Left kidney (tissue), 1 donor: ENCODE measurements at regions not wholly inside any gene's neighbourhood (a gene's known extent, or its start where the extent isn't known, plus 50 kb on each side); places are given as distances from the start of the nearest gene placed in this dataset.

Experiments used
- DNase-seq: peaks from one replicate; pipeline ENCODE4 v3.0.0-alpha.2; 2013

- DNase-seq = no peak
Measured at GRCh38 chr5:73339051-73339575, 109.5 kb downstream of the FOXD1 start.

GRCh38 chr5:73338256-73339050 lies 110.1 kb downstream of the FOXD1 start:
- DNase-seq = no peak

DNA sequence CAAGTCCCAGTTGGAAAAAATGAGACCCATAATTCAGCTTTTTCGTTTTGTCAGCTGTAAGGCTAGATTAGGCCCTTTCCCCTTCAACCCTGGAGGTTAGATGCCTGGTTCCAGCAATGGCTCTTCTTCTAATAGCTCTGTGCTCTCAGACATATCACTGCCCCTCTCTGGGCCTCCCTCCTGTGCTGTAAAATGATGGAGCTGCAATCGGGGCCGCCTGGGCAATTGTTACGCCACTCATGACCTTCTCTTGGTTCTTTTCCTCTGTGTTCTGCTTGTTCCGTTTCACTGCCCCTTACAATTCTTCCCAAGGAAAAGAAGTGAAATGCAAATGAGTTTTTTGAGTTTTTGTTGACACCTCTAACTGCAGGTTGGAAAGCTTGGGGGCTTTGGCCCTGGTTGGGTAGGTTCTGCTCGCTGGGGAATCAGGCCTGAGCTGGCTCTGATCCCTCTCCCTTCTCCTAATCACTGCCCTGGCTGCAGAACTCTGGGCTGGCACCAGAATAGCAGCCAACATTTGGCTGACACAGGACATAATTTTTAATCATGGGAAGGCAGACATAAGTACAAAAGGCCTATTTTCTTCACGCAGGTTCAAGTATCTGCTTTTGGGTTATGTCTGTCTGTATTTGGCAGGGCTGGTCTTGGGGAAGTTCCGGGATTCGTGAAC lies 110.9 kb downstream of the FOXD1 start:
- DNase-seq = no peak

GRCh38 chr5:73336366-73336765 lies 112.2 kb downstream of the FOXD1 start:
- no peak for DNase-seq

DNA sequence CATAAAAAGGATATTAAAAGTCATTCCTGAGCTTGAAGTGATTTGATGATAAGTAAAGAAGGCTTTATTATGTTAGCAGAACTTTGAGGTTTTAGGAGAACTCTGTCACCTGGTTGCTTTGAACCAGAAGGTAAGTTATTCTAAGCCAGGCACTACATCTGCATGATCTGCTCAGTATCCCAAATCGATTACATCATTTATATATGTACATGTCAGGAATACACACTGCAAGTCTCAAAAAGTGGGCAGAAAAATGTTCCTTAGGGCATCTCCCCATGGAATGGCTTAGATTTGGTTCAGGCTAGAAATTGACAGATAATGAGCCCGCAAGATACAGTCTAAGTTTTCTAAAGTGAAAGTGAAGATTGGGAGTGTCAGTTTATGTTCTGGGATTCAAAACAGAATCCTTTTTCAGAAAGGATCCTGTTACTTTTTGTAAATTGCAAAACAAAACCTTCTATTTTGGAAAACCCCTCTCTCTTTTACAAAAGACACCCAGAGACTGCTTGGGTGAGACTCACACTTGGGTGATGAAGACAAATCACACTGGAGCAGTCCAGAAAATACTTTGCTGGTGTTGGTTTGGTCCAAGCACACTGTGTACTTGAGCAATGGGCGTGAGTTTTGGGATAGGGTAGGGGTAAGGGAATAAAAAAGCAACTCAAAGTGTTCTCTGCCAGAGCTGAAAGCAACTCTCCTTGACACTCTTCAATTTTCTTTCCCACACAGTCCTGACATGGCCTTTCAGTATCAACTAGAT lies 114.5 kb downstream of the FOXD1 start:
- no peak for DNase-seq

DNA sequence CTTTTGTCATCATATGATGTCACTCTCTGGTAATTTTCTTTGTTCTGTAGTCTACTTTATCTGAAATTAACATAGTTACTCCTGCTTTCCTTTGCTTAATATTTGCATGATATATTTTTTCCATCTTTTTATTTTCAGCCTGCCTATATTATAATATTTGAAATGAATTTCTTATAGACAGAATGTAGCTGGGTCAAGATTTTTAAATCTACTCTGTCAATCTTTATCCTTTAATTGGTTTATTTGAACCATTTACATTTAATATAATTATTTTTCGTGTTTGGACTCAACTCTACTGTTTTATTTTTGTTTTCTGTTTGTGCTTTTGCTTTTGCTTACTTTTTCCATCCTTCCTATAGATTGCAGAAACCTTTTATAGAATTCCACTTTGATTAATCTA lies 118.0 kb downstream of the FOXD1 start:
- no peak for DNase-seq

- no peak for DNase-seq
Measured at GRCh38 chr5:73328640-73329039, 119.9 kb downstream of the FOXD1 start.

DNA sequence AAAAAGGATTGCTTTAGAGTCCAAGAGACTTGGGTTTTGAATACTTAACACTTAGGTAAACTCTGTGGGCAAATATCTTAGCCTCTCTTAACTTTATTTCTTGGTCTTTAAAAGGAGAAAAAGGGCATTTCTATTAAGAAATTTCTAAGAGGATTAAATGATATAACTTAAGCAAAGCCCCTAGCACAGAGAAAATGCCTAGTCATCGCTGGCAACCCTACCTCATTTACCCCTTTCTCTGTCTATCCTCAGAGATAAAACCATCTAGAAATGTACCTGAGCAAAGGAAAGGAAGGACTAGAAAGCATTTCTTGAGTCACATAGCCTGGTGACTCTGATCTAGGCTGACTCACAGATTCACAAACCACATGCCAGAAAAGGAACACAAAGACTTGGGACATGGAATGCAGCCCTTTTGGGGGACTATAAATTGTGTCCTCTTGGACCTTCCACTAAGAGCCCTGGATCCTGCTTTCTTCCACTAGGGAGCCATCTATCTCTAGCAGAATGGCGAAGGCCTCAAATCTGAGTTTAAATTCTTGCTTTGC lies 120.6 kb downstream of the FOXD1 start:
- no peak for DNase-seq

DNA sequence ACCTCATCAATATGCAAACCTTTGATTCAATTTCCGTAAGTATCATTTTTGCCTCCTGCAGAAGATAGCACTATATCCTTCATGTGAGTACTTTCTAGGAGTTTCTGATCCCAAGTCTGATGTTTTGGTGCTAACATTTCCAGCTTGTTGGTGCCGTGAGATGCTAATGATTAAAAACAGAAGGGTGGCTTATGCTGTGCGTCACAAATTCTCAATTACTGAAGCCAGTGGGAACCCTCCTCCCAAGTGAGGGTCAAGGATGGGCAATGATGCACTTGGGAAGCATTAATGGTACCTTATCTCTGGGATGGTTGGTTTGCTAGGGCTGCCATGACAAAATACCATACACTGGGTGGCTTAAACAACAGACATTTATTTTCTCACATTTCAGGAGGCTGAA lies 123.0 kb downstream of the FOXD1 start:
- DNase-seq = no peak

DNA sequence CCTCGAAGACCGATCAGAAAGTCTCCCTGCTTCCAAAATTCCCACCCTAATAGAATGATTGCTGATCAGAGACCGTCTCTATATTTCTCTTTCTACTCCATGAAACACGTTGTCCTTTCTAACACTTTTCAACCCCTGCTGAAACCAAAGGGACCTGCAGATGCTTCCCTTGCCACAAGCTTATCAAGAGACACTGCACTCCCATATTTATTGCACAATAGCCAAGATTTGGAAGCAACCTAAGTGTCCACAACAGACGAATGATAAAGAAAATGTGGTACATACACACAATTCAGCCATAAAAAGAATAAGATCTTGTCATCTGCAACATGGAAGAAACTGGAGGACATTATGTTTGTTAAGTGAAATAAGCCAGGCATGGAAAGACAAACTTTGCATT lies 125.1 kb downstream of the FOXD1 start:
- no peak for DNase-seq

- DNase-seq = no peak
Measured at GRCh38 chr5:73322437-73323076, 126.0 kb downstream of the FOXD1 start.

- DNase-seq = no peak
Measured at GRCh38 chr5:73321757-73322436, 126.7 kb downstream of the FOXD1 start.

- no peak for DNase-seq
Measured at GRCh38 chr5:73319036-73319435, 129.5 kb downstream of the FOXD1 start.

DNA sequence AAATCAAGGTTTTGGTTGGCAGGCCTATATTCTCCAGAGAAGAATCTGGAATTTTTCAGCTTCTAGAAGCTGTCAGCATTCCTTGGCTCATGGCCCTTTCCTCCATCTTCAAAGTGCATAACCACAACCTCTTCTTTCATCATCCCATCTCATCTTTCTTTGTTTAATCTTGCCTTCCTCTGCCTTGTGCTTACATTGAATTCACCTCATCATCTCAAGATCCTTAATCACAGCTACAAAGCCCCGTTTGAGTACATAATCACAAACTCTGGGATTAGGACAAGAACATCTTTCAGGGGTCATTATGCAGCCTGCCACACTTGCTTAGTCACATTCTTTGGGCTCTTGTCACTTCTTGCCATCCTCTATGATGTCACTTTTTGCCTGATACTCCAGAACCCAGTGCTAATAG lies 130.3 kb downstream of the FOXD1 start:
- no peak for DNase-seq

- DNase-seq = no peak
Measured at GRCh38 chr5:73317523-73317922, 131.1 kb downstream of the FOXD1 start.

DNA sequence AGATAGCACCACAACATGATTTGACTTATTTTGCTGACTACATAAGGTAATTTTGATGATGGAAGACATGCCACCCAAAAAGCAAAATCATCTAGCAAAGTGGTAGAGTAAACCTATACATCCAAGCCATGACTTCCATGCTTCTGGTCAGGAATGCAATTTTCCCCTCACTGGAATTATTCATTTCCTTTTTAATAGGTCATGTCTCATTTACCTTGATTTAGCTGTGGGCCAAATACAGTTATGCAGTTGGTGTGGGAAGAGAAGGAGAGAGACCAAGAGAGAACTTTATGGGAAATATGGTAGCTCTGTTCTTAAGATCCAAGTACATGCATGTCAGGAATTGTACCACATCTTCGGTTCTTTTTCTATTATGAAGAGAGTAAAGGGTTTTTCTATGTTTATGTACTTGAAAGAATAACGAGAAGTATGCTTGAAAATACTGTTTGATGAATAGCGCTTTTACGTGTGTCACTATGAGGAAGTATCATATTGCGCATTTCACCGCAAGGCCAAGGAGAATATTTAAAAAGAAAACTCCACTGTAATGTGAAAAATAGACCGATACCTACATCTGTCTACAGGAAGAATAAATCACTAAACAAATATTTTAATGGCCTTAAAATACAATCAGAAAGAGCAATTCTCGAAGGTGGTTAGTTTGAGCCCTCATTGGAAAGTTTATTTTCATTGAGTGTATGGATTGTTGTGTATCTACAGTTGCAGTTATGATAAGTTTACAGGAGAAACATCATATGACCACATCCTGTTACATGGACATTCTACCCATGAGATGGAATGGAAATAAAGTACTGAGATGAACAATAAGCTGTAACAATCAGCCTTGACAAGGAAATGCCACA lies 134.0 kb downstream of the FOXD1 start:
- DNase-seq = no peak

DNA sequence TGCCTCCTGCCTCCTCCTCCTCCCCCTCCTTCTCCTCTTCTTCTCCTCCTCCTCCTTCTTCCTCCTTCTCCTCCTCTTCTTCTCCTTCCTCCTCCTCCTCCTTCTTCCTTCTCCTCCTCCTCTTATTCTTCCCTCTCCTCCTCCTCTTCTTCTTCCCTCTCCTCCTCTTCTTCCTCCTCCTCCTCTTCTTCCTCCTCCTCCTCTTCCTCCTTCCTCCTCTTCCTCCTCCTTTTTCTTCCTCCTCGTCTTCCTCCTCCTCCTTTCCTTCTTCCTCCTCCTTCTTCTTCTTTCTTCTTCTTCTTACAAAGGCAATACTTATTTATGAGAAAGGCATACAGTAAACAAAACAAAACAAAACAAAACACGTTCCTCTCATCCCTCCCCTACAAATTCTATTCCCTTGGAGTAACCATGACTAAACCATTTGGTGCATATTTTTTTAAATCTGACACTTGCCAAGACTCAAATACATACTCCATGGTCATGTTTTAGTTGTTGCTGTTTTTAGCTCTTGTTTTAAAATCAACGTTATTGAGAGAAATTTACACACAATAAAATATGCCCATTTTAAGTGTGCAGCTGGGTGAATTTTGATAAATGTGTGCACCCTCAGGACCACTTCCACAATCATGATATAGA lies 135.6 kb downstream of the FOXD1 start:
- no peak for DNase-seq

- DNase-seq = peak; percentile 69
Measured at GRCh38 chr5:73312146-73312871, 136.3 kb downstream of the FOXD1 start.
